DMS53 treated with DMSO at 0.1 percent for 48 hours (cell line): ENCODE measurements at regions not wholly inside any gene's neighbourhood (a gene's known extent, or its start where the extent isn't known, plus 50 kb on each side); places are given as distances from the start of the nearest gene placed in this dataset.

Source experiments
- DNase-seq: peaks from one replicate; lab custom pipeline; 2025; ENCODE audit not compliant: unreplicated experiment; lab: John Stamatoyannopoulos, UW

DNA sequence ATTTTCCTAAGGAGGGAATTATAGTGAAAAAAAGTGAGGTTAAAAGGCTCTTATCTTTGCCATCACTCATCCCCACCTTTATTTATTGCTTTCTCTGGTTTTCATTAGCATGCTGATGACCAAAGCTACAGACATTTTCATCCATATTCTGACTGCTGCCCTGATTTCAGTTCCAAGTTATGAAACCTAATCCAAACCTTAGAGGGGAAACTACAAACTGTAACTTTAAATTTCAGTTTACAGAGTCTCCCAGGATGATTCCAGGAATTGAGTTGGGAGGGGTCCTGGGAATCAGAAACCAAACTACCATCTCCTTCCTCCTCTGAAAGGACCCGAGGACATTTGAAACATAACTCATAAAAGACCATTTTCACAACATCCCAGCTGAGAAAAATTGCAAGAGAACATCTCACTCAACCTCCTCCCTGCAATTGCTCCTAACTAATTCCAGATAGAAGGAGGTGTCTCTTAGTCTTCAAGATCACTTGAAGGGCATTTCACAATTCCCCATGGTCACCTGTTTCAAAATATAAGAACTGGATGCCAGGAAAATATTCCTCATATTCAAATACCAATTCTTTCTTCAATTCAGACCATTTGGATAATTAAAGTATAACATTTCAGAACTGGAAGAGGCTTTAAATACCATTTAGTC is 520.6 kb downstream of the TNS1 start:
- DNase-seq, result no peak

DNA sequence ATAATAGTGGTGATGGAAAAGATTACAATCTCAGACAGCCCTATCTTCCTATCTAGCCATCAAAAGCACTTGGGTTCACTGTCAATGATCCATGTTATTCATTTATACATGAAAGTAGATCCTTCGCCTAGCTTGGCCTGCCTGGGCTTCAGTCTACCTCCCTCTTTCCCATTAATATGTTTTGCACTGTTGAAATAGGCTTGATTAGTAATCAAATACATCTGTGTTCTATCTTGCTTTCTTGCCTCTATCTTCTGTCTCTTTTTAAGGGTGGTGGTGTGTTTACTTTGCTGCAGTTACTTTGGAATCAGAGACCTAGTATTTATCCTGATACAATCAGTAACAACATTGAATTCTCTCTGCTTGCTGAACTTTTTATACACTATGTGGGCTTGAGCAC is 521.2 kb downstream of the TNS1 start:
- DNase-seq, result no peak

DNA sequence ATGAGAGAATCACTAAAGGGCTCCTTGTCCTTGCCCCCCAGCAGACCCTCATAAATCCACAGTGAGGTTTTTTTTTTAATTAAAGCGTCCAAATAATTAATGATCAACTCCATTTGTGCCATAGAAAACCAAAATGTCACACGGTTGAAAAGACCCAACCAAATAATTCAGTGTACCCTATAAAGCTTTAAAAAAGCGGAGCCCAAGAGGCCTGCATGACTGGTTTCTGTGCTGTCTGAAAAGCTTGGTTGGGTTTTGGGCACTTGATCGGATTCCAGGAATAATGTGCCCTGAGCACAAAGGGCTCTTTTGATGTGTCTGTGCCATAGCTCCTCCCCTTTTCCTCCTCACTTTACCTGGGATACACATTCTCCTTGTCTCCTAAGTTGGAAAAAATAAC is 523.2 kb downstream of the TNS1 start:
- DNase-seq, result no peak

DNA sequence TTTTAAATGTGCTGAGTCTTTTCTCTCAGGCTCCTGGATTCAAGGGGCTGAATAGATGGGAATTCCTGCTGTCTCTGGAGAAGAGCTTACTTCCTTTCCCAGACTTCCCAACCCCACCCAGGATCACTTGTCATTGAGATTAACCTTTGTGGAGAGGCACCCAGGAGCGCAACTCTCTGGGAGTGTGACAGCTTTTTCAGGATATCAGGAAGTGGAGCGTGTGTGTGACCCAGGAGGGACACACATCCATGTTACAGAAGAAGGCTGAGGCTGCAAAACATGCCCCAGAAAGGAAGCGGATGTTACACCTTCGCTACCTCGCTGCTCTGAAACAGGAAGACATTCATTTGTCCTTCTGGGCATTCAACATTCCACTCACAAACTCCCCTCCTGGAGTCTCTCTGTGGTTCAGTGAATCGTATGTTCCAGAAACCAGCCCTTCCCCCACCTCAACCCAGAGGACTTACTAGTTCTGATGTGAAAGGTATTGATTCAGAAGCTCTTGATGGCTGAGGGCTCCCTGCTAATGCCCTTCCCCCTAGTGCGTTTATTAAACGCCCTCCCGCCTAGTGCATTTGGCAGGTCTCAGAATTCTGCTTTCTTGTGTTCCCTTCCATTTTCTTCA is 523.9 kb downstream of the TNS1 start:
- no peak for DNase-seq

DNA sequence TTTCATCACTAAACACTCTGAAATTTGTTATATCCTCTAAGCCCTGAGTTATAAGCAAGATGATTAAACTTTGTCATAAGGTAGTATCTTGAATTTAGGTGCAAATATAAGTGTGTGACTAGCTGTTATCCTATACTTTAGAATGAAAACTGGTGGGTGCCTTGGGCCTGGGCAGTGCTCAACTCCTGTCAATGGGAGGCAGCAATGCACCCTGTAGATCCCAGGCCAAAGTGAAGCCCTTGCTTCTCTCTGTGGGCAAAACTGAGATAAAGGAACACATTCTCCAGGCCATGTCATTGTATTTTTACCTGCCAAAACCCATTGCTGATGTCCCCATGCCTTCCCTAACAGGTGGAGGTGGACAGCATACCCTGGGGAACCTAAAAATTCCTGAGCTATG is 525.2 kb downstream of the TNS1 start:
- DNase-seq, result no peak

DNA sequence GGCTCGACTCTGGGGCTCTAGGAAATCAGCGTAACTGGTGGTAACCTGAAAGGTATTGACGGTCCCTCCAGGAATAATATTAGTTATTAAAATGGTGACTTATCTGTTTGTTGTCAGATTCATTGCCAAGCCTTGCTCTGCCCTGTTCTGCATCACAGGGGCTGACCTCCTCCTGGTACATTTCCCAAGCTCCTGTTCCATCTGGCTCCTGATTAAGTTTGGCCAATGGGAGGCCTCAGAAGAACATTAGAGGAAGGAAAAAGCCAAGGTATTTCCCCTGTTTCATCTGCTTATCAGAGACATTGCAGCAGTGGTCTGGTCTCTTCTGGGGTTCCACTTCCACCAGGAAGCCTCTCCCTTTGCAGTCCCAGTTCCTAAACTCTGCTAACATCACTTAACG is 527.0 kb downstream of the TNS1 start:
- DNase-seq, result no peak

DNA sequence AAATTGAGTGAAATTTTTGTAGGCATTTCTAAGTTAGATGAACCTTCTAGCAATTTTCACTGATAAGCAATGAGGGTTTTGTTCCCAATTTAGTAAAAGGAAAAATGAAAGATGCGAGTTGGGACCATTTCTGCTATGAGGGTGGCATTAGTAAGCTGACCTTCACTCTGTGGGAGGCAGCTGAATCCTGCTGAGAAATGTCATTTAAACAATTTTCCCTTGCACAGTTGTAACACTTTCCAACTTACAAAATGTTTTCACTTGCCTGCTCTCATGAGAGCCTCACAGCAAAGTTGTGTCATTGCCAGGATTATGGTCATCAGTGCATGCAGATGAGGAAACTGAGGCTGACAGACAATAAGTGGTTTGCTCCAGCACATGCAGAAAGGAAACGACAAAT is 527.7 kb downstream of the TNS1 start:
- DNase-seq, result no peak

DNA sequence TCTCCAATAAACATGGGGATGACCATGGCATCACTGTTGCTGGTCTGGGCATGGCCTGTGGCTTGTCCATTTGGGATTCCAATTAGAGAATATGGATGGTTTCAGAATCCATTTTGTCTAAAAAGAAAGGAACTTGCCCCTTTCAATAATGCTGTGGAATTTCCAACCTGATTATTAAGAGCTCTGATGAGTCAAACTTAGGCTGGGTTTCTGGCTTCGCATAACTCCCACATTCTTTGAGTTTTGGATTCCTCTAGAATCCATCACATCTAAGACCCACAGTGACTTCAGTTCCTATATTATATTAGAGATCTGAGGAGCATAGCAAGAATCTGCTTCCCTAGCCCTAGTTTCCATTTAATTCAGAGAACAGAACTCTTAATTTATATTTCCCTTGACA is 531.5 kb downstream of the TNS1 start:
- no peak for DNase-seq

DNA sequence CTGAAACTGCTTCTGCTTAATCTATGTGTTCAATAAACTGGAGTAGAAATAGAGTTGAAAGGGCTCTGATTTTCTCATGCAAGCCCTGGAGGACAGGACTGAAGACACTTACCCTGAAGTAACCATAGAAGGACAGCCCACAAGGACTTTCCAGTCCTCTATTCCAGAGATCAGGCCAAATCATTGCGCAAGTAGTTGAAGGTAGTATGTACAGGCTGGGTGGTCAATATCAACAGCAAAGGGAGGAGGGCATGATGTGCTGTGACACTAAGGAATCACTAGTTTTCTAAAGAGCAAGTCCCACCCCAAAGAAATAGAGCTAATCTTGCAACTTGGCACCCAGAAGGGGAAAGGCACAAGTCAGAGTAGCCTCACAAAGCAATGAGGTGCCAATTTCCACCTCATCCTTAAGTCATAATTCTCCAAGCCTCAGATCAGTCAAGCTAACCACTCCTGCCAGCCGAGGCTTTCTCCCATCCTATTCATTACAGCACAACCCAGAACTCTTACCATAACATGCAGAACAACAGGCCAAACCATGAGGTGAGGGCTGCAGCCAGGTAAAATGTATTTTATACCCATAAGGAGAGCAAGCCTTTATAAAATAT is 533.5 kb downstream of the TNS1 start:
- no peak for DNase-seq

DNA sequence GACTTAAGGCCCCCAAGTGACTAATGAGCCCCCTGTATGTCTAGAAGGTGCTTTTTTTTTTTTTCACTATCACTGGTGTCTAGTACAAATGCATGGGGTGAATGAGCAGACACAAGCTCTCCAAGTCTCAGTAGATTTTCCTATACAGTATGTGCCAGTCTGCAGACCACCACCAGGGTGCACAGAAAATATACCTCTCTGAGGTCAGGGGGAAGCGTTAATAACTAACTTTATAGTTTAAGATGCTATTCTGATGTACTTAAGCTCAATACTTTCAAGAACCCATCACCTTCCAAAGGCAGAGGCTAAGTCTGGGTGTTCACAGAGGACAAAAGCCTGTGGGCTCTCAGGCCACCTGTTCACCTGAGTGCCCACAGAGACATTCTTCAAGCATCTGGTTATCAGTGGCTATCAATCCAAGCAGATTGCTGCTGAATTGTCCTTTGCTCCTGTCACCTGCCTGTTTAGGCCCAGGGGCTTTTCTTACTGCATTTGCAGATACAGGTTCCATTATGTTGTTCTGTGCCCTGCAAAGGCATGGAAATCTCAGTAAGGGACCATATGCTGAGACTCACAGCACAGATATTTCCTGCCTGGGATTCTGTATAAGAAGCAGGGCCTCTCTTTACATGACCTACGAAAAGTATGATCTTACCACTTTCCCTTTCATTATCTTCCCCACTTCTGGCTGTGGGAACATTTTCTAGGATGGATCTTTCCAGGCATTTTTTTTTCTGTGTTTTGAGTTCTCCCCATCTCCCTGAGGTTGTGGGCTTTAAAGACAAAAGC is 534.6 kb downstream of the TNS1 start:
- DNase-seq, result no peak

DNA sequence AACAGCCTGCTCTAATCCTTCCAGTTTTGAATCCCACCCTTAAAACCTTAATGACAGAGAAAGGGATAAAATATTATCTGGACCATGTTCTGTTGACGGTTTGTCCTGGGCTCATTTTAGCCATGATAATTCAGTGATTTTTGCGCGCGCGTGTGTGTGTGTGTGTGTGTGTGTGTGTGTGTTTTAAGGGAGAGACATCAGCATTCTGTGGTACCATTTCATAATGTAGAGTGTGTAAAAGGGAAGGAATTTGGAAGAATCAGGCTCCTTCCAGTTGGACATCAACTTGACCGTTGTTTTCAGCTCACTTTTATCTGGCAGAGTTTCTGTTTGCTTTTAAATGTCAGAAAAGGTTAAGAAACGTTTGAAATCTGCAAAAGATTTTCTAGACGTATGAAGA is 535.5 kb downstream of the TNS1 start:
- no peak for DNase-seq

DNA sequence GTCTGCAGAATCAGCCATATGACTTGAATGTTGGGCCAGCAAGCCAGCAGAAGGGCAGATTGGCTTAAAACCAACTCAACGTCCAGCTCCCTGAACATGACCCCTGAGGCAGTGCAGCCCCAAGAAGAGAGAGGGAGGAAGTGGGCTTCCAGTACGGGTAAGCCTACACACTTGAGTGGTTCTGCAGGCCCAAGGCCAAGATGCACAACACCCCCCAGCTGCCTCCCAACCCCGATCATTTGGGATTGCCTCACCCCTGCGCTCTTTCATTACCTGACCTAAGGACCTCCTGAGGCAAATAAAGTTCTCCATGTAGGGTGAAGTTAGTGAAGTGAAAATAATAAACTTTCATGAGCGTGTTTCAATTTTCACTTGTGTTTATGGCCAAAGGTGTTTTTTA is 536.0 kb downstream of the TNS1 start:
- DNase-seq, result no peak

DNA sequence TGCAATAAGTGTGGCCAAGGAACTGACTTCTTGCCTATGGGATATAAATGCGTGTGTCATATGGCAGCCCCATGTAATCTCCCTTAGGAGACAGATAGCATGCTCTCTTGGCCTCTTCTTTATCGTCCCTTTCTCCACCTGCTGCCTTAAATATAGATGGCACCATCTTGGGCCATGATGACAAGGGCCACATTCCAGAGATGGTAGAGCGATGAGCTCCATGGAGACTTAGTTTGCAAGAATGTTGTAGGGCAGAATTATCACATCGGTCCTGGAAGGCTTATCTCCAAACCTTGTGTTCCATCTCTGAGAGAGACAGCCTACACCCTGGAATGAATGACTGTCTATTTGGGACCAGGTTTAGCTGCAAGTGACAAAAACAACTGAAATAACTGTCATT is 536.7 kb downstream of the TNS1 start:
- no peak for DNase-seq

DNA sequence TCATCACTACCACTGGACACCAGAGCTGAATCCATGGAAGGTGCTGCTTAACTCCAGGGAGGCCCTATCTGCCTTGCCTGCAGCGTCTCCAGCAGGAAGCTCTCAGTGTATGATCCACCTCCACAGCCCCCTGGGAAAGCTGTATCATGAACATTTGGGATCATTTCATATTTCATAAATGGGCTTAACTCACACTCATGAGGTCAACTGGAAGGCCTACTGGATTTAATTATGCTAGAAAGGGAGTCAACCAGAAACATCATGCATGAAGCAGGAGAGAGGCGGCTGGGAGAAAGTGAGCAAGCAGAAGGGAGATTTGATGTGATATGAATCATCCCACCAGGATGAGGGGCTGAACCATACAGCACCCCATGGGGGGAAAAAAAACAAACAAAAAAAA is 537.7 kb downstream of the TNS1 start:
- DNase-seq, result no peak

DNA sequence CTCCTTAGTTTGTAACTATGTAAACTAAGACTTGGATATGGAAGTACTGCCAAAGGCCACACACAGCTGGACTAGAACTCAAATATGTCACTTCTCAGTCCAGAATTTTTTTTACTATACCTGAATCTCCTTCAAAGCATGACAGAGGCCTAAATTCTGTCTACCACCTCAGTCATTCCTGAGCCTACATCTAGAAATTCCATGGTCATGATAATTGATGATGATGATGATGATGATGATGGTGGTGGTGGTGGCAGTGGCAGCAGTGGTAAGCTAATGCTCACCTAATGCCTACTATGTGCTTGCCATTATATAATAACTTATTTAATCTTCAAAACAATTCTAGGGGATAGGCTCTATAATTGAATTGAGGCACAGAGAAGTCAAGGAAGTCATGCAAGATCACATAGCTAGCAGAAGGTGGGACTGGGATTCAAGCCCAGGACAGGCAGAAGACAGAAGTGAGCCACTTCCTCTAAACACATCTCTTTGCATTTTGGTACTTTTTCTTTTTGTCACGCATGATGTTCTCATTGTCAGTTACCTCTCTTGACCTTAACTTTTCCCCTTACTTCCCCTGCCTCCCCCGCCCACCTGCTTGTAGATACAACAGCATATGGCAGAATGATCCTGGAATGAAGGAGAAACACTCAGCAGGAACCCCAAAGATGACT is 539.3 kb downstream of the TNS1 start:
- no peak for DNase-seq

DNA sequence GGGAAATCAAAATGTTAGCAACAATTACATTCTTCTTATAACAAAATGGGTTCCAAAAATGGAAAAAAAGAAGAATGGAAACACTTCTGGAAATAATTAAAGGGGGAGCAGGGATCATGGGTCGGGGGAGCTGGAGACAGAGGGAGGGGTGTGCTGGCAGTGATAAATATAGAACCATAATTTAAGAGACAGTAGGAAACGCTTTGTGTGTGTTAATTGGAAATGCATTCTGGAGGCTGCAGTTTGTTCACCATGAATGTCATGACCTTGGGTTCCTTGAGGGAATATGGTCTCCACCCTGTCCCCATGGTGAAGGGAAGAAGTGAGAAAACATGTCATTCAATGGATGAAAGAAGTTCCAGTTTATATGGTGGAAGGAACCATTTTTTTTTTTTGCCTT is 540.7 kb downstream of the TNS1 start:
- no peak for DNase-seq

DNA sequence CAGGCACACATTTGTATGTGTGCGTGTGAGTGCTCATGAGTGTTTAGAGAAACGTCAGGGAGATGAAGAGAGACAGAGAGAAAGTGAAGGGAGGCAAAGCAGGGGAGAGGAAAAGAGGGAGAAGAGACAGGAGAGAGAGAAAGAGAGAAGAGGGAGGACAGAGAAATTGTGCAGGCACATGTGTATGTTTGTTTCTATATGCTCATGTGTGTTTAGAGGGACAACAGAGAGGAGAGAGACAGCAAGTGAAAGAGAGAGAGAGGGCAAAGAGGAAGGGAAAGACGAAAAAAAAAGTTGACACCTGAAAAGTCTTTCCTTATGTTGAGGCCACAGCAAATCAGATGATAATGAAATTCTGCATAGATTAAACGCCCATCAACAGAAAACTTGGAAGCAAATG is 541.1 kb downstream of the TNS1 start:
- DNase-seq, result no peak

DNA sequence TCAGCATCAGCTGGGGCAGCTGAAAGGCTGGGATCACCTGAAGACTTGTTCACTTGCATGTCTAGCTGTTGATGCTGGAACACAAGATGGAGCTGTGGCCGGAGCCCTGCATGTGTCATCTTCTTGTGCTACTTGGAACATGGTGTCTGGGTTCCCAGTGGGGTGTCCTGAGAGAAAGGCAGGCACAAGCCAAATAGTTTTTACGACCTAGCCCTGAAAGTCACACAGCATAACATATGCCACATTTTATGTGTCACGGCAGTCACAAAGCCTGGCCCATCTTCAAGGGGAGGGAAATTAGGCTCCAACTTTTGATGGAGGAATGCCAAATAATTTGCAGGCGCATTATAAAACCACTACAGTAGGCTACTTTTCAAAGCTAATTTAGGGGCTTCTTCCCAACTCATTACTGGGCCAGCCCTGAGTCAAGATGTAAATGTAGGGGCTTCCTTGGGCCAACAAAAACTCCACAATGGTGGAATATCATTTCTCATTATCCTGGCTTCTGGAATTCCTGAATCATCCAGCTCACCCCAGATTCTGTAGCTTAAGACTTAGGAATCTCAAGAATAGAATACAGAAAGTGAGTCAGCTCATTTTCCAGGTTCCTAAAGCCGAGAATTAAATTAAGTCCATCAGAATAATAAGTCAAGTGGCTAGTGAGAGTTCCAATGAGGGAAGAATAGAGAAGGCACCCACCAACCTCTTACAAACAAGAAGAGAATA is 543.0 kb downstream of the TNS1 start:
- no peak for DNase-seq

DNA sequence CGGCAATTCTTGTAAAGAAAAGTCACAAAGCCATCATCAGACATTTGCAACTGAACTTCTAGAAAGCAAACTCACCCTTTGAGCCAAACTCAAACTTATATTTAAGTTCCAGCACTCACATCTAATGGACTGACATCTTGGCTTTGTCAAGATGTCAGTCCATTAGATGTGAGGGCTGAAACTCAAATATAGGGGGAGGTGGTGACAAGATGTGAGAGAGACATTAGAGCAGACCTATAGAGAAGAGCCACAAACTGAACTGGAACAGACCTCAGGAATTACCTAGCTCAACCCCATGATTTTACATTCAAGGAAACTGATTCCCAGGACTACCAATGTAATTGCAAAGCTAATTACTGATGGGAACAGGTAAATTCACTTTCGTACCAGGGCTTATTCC is 543.8 kb downstream of the TNS1 start:
- no peak for DNase-seq

DNA sequence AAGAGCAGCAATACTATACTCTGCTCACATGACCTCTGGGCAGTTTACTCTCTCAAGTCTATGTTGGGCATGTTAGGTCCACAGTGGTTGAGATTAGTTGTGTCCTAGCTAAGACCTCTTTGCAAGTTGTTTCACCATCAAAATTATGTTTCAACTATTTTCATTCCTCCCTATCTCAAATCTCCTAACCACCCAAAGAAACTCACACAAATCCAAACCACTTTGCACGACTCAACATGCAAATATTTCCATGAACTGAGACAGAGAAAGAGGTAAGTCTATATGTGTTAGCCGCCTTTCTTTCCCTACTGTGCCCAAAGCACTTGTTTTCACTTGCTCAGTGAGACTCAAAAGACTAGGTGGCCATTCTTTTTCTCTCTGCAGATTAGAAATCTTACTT is 546.8 kb downstream of the TNS1 start:
- DNase-seq, result no peak

DNA sequence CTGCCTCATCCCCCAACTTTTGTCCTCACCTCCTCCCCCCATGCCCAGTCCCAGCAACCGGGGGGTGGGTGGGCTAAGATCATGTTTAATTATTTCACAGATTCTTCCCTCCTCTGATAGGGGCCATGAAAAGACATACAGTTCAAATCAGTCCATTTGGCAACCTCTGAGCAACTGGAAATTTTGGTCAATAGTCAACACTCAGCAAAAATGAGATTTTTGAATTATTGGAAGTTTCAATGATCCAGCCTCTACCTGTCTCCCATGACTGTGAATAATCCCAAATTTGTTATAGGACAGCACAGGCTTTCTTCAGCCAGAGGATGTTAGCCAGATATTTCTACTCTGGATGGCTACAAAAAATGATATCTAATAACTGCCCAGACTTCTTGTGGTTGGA is 549.9 kb downstream of the TNS1 start:
- DNase-seq, result no peak
